ENCODE measurements at regions not wholly inside any gene's neighbourhood (a gene's known extent, or its start where the extent isn't known, plus 50 kb on each side); places are given as distances from the start of the nearest gene placed in this dataset.
A peak's percentile ranks its signal among the peaks of the same experiment; 100 is the strongest.

- Histone ChIP-seq H2BK120ac (ENCODE audit: low read depth, low read length) (no peak overlapping the region), H4K20me1 (ENCODE audit: insufficient read depth, low read length) (no peaks in the 10 kb centered on the region), H2BK20ac (ENCODE audit: low read depth, low read length) (no peak overlapping the region), H4K5ac (ENCODE audit: low read depth, low read length) (peak overlapping the region; percentile 37; the same call in 1 of the 2 replicates), H2AFZ (replicated peaks; ENCODE audit: low read length, poor library complexity) (no peak overlapping the region), H3K27ac (ENCODE audit: insufficient read depth, low read length) (no peak overlapping the region), H3K9me3 (ENCODE audit: control insufficient read depth, insufficient read depth, low read length) (no peaks in the 10 kb centered on the region), H3K9ac (ENCODE audit: low read depth, low read length) (no peak overlapping the region), H3K14ac (replicated peaks; ENCODE audit: low read depth, low read length) (no peak overlapping the region), H3K4ac (ENCODE audit: low read depth, low read length) (no peak overlapping the region), H3K9me1 (ENCODE audit: insufficient read depth, low read length) (peaks cover 2% of the 10 kb centered on the region; the same call in 1 of the 2 replicates), H2AK9ac (replicated peaks; ENCODE audit: low read depth, low read length, poor library complexity) (no peak overlapping the region), H2BK15ac (ENCODE audit: low read depth, low read length) (no peak overlapping the region), H2AK5ac (ENCODE audit: low read depth, low read length) (no peak overlapping the region), H3K36me3 (ENCODE audit: control insufficient read depth, insufficient read depth, low read length) (no peaks in the 10 kb centered on the region), H4K91ac (ENCODE audit: insufficient read depth, low read depth, low read length) (no peak overlapping the region), H3K56ac (ENCODE audit: extremely low read depth, insufficient read depth, low read length) (no peak overlapping the region), H3K23ac (ENCODE audit: low read depth, low read length) (no peak overlapping the region), H3K4me1 (ENCODE audit: control insufficient read depth, insufficient read depth, low read length) (peaks cover 15% of the 10 kb centered on the region; the same call in 1 of the 2 replicates), H3K27me3 (ENCODE audit: control insufficient read depth, insufficient read depth, low read length) (no peaks in the 10 kb centered on the region), H3K4me2 (ENCODE audit: low read depth, low read length) (no peak overlapping the region), H3K18ac (ENCODE audit: low read depth, low read length) (no peak overlapping the region; the same call in 1 of the 2 replicates), H2BK5ac (ENCODE audit: low read depth, low read length, poor library complexity, severe bottlenecking) (peak overlapping the region; percentile 100), H3K79me1 (ENCODE audit: low read depth in 1 of 2, low read length in 2 of 2) (no peaks in the 10 kb centered on the region), H4K8ac (ENCODE audit: low read depth in 2 of 2, low read length in 2 of 2) (no peak overlapping the region; a peak in 2 of 4 replicates), H3K4me3 (ENCODE audit: insufficient read depth, low read depth, low read length) (no peak overlapping the region)
- ATAC-seq (ENCODE audit: low read depth) (peak; percentile 33), DNase-seq (peak; percentile 73)
- in situ Hi-C loops (cut with MboI; ENCODE audit: low sequenced_read_pairs), result no loop called here
- BruUV-seq (replicated peaks), result no TSS peak
- ChIA-PET POLR2A (ENCODE audit: unreplicated experiment) (no interaction called here), CTCF (interaction anchor here (1.1 to 1.5 kb wide), 2 partner anchors 30 to 352 kb away, joined by 3 read pairs; no protein-coding TSS in a partner anchor)
- dilution Hi-C loops (cut with HindIII; ENCODE audit: low sequenced_read_pairs, unreplicated experiment), result no loop called here
- TF ChIP-seq FOS (IDR thresholded peaks at IDR 0.05; ENCODE audit: low read depth, low read length), result peak; percentile 65
- no peak for TF ChIP-seq RFX5 (IDR thresholded peaks at IDR 0.05; ENCODE audit: low read depth, low read length)
- intact Hi-C loops (cut with micrococcal nuclease), result no loop called here
Measured at GRCh38 chr5:98416541-98416940, 356.9 kb upstream of the RGMB start.
